Adrenal gland (tissue), 5 donors: ENCODE measurements at regions not wholly inside any gene's neighbourhood (a gene's known extent, or its start where the extent isn't known, plus 50 kb on each side); places are given as distances from the start of the nearest gene placed in this dataset.

ENCODE experiments used
- POLR2A ChIP-seq, 2 donors: fragments of 450-650 bp; IDR thresholded peaks; one replicate each; pipeline ENCODE4 v1.6.1; 2017; ENCODE audit warnings: antibody characterized with exemption in 2 of 2, mild to moderate bottlenecking in 2 of 2, moderate library complexity in 1 of 2
- TF ChIP-seq, protein P1 (sequence below), 6 experiments: fragments of 450-650 bp in 4 of 6; fragments of 200-600 bp in 2 of 6; sonication (generic) in 1 of 6; IDR thresholded peaks; 1 replicate in 5 of 6; 2 replicates in 1 of 6; pipeline versions ENCODE4 v1.5.1 to v1.8.0; 2016 to 2021; ENCODE audit warnings: antibody characterized with exemption in 6 of 6, mild to moderate bottlenecking in 2 of 6, moderate library complexity in 1 of 6
- donor health status: DM: no; HTN: no; CAD: no.

DNA sequence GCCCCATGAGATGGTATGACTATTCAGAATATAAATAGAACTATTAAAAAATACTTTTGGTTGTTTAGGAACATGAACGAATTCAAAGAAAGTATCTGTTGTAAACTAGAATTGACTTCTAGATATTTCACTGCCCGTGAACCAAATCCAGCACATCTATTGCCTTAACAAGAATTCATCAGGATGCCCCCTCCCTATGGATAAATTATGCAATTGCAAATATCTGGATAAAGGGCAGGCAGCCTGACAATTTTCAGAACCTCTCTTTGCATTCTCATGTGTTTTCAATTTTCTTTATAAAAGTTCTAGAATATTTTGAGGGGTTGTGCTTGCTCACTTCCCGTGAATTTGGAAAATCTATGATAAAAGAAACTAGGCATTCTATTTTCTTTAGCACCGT lies 822.1 kb upstream of the SORCS1 start:
- TF ChIP-seq, protein P1, sequence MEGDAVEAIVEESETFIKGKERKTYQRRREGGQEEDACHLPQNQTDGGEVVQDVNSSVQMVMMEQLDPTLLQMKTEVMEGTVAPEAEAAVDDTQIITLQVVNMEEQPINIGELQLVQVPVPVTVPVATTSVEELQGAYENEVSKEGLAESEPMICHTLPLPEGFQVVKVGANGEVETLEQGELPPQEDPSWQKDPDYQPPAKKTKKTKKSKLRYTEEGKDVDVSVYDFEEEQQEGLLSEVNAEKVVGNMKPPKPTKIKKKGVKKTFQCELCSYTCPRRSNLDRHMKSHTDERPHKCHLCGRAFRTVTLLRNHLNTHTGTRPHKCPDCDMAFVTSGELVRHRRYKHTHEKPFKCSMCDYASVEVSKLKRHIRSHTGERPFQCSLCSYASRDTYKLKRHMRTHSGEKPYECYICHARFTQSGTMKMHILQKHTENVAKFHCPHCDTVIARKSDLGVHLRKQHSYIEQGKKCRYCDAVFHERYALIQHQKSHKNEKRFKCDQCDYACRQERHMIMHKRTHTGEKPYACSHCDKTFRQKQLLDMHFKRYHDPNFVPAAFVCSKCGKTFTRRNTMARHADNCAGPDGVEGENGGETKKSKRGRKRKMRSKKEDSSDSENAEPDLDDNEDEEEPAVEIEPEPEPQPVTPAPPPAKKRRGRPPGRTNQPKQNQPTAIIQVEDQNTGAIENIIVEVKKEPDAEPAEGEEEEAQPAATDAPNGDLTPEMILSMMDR (IDR thresholded peaks at IDR 0.05) = no peak
- TF ChIP-seq POLR2A (IDR thresholded peaks at IDR 0.05) = no peak
